Thoracic aorta (tissue), 2 donors: ENCODE measurements at regions not wholly inside any gene's neighbourhood (a gene's known extent, or its start where the extent isn't known, plus 50 kb on each side); places are given as distances from the start of the nearest gene placed in this dataset.

Source experiments
- ATAC-seq: fragments of 150-250 bp; one replicate; pipeline ENCODE4 v1.8.0; 2017; ENCODE audit warnings: low read depth; ENCODE audit not compliant: insufficient number of reproducible peaks, low FRiP score
- DNase-seq: peaks from one replicate; pipeline ENCODE4 v3.0.0-alpha.2; 2020; ENCODE audit warnings: low spot score
- H3K27ac ChIP-seq, 2 donors: fragments of 200-600 bp; sonication (generic); 1 replicate in 1 of 2; 2 replicates in 1 of 2; pipeline ENCODE4 v1.5.1; 2016; ENCODE audit warnings: mild to moderate bottlenecking in 2 of 2, moderate library complexity in 2 of 2
- H3K27me3 ChIP-seq: fragments of 200-600 bp; sonication (generic); replicated peaks from 2 replicates; pipeline ENCODE4 v1.6.0; 2016; ENCODE audit warnings: mild to moderate bottlenecking; ENCODE audit not compliant: insufficient read depth
- H3K36me3 ChIP-seq: fragments of 200-600 bp; sonication (generic); one replicate; pipeline ENCODE4 v1.5.1; 2016
- H3K4me1 ChIP-seq, 2 donors: fragments of 200-600 bp; sonication (generic); 1 replicate in 1 of 2; 2 replicates in 1 of 2; pipeline versions ENCODE4 v1.5.1 to v1.6.0; 2016; ENCODE audit warnings: low read depth in 2 of 2, mild to moderate bottlenecking in 1 of 2; ENCODE audit not compliant: control insufficient read depth in 1 of 2
- H3K4me3 ChIP-seq: fragments of 200-600 bp; sonication (generic); 2 replicates; pipeline ENCODE4 v1.5.1; 2016; ENCODE audit warnings: mild to moderate bottlenecking
- H3K9me3 ChIP-seq: fragments of 200-600 bp; sonication (generic); 2 replicates; pipeline ENCODE4 v1.5.1; 2016
- CTCF ChIP-seq: fragments of 200-600 bp; sonication (generic); IDR thresholded peaks from one replicate; pipeline ENCODE4 v1.5.1; 2019; ENCODE audit warnings: antibody characterized with exemption

GRCh38 chr10:2812631-2813030, 254.7 kb upstream of the PFKP start:
- no peak for TF ChIP-seq CTCF
- no peaks in the 10 kb centered on the region for H3K9me3 ChIP-seq
- no peak overlapping the region for H3K27ac ChIP-seq
- H3K4me3 ChIP-seq: no peak overlapping the region
- no peaks in the 10 kb centered on the region for H3K36me3 ChIP-seq
- ATAC-seq: no peak
- no peak for DNase-seq
- H3K4me1 ChIP-seq: no peaks in the 10 kb centered on the region
- no peaks in the 10 kb centered on the region for H3K27me3 ChIP-seq

- Histone ChIP-seq H3K4me3 (no peak overlapping the region), H3K27me3 (no peaks in the 10 kb centered on the region), H3K27ac (no peak overlapping the region), H3K9me3 (peaks cover 7% of the 10 kb centered on the region), H3K4me1 (no peaks in the 10 kb centered on the region), H3K36me3 (no peaks in the 10 kb centered on the region)
- DNase-seq (no peak), ATAC-seq (no peak)
- TF ChIP-seq CTCF: no peak
Measured at GRCh38 chr10:2800178-2800577, 267.2 kb upstream of the PFKP start.

- no peak for TF ChIP-seq CTCF
- Histone ChIP-seq H3K4me3 (no peak overlapping the region), H3K27me3 (no peaks in the 10 kb centered on the region), H3K9me3 (peaks cover 7% of the 10 kb centered on the region), H3K4me1 (no peaks in the 10 kb centered on the region), H3K27ac (no peak overlapping the region), H3K36me3 (no peaks in the 10 kb centered on the region)
- DNase-seq (no peak), ATAC-seq (no peak)
Measured at GRCh38 chr10:2798336-2799022, 268.9 kb upstream of the PFKP start.

GRCh38 chr10:2791774-2792443, 275.4 kb upstream of the PFKP start:
- Histone ChIP-seq H3K27ac (no peak overlapping the region), H3K4me1 (no peaks in the 10 kb centered on the region), H3K4me3 (no peak overlapping the region), H3K9me3 (peaks cover 7% of the 10 kb centered on the region), H3K27me3 (no peaks in the 10 kb centered on the region), H3K36me3 (no peaks in the 10 kb centered on the region)
- no peak for DNase-seq
- no peak for ATAC-seq
- no peak for TF ChIP-seq CTCF

GRCh38 chr10:2790396-2791188, 276.8 kb upstream of the PFKP start:
- TF ChIP-seq CTCF: no peak
- H3K4me1 ChIP-seq: no peaks in the 10 kb centered on the region
- no peaks in the 10 kb centered on the region for H3K36me3 ChIP-seq
- ATAC-seq: no peak
- no peak overlapping the region for H3K27ac ChIP-seq
- H3K4me3 ChIP-seq: no peak overlapping the region
- no peak for DNase-seq
- no peaks in the 10 kb centered on the region for H3K27me3 ChIP-seq
- no peaks in the 10 kb centered on the region for H3K9me3 ChIP-seq
